T-cell (primary cell): ENCODE measurements at regions not wholly inside any gene's neighbourhood (a gene's known extent, or its start where the extent isn't known, plus 50 kb on each side); places are given as distances from the start of the nearest gene placed in this dataset.

Experiments
- ATAC-seq, 4 experiments: fragments of 200-7000 bp in 3 of 4; fragments of 150-1000 bp in 1 of 4; cut with Tn5 transposase; replicated peaks in 1 of 4; 1 replicate in 3 of 4; 2 replicates in 1 of 4; pipeline ENCODE4 v1.10.0; 2021; ENCODE audit warnings: moderate library complexity in 3 of 4, mild to moderate bottlenecking in 2 of 4, moderate number of reproducible peaks in 1 of 4
- CTCF ChIA-PET, 2 donors: fragments of 300-600 bp; sonication (Branson Sonifier 250); formaldehyde crosslinking; loops; one replicate each; lab custom pipeline; 2022; ENCODE audit warnings: antibody characterized with exemption in 2 of 2; lab: Charles Lee
- POLR2A ChIA-PET, 2 donors: fragments of 300-600 bp; sonication (Branson Sonifier 250); formaldehyde crosslinking; loops; one replicate each; lab custom pipeline; 2022; ENCODE audit warnings: antibody characterized with exemption in 2 of 2; lab: Charles Lee
- DNase-seq, 35 experiments: peaks; one replicate each; pipeline versions ENCODE4 v3.0.0 to v3.0.0-alpha.2; 2013 to 2023
- H3K27ac ChIP-seq: one replicate; pipeline ENCODE4 v1.5.1; 2013; ENCODE audit warnings: low read length
- H3K27me3 ChIP-seq, 2 experiments: replicated peaks in 1 of 2; 1 replicate in 1 of 2; 2 replicates in 1 of 2; pipeline versions ENCODE4 v1.6.1 to v1.7.0; 2013; ENCODE audit warnings: low read length in 1 of 2, mixed read lengths in 1 of 2; ENCODE audit not compliant: control insufficient read depth in 2 of 2, insufficient read depth in 2 of 2; ENCODE audit errors: extremely low read depth in 1 of 2
- H3K36me3 ChIP-seq, 2 donors: 1 replicate in 1 of 2; 2 replicates in 1 of 2; pipeline versions ENCODE4 v1.6.1 to v1.7.0; 2013; ENCODE audit warnings: low read length in 1 of 2; ENCODE audit not compliant: control insufficient read depth in 2 of 2, insufficient read depth in 1 of 2; ENCODE audit errors: extremely low read depth in 1 of 2
- H3K4me1 ChIP-seq, 2 experiments: 1 replicate in 1 of 2; 2 replicates in 1 of 2; pipeline versions ENCODE4 v1.6.1 to v1.7.0; 2013; ENCODE audit warnings: low read length in 2 of 2, mixed read lengths in 1 of 2; ENCODE audit not compliant: insufficient read depth in 2 of 2, control insufficient read depth in 1 of 2; ENCODE audit errors: extremely low read depth in 1 of 2
- H3K4me3 ChIP-seq, 2 donors: 1 replicate in 1 of 2; 2 replicates in 1 of 2; pipeline versions ENCODE4 v1.5.1 to v1.7.0; 2013; ENCODE audit warnings: mild to moderate bottlenecking in 2 of 2, low read length in 1 of 2, moderate library complexity in 1 of 2; ENCODE audit not compliant: control insufficient read depth in 1 of 2; ENCODE audit errors: extremely low read depth in 1 of 2
- H3K9me3 ChIP-seq: 2 replicates; pipeline ENCODE4 v1.7.0; 2013
- H3K27ac Mint-ChIP-seq, 2 donors: one replicate each; pipeline ENCODE4 v1.8.0; 2020 to 2021; ENCODE audit warnings: mild to moderate bottlenecking in 2 of 2, mixed read lengths in 2 of 2
- H3K27me3 Mint-ChIP-seq, 2 donors: one replicate each; pipeline ENCODE4 v1.8.0; 2021 to 2022; ENCODE audit warnings: mixed read lengths in 2 of 2
- H3K36me3 Mint-ChIP-seq: one replicate; pipeline ENCODE4 v1.8.0; 2021; ENCODE audit warnings: mixed read lengths
- H3K4me1 Mint-ChIP-seq, 3 donors: one replicate each; pipeline ENCODE4 v1.8.0; 2020 to 2022; ENCODE audit warnings: mixed read lengths in 3 of 3, mild to moderate bottlenecking in 1 of 3
- H3K4me3 Mint-ChIP-seq, 3 donors: one replicate each; pipeline ENCODE4 v1.8.0; 2020 to 2022; ENCODE audit warnings: mild to moderate bottlenecking in 3 of 3, mixed read lengths in 3 of 3, moderate library complexity in 3 of 3
- H3K9me3 Mint-ChIP-seq, 3 donors: one replicate each; pipeline ENCODE4 v1.8.0; 2020 to 2022; ENCODE audit warnings: mixed read lengths in 3 of 3
- WGBS: methylation state at CpG from one replicate; pipeline ENCODE4 v1.1.5; 2013; ENCODE audit warnings: missing lambda C conversion rate; ENCODE audit not compliant: insufficient coverage; 5-methylcytosine and 5-hydroxymethylcytosine counted together

DNA sequence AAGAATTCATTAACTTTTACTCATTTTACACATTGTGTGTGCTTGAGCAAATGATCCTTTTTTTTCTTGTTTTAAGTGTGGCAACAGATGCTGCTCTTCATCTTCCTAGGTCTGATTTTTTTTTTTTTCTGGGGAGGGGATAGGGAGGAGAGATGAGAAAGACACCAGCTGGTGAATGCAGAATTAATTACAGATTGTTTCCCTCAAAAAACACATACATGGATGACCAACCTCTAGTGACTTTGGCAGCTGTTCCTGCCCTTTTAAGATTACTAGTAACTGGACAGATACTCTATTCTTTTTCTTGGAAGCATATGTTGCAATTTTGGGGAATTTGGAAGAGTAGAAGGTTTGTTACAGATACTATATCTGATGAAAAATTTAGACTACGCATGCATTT is 103.6 kb upstream of the MYO16 start:
- WGBS: no CpG with 5 or more reads among the region's 1 CpG
- Histone ChIP-seq H3K27ac (no peak overlapping the region), H3K27me3 (no peaks in the 10 kb centered on the region), H3K4me1 (no peaks in the 10 kb centered on the region), H3K36me3 (no peaks in the 10 kb centered on the region), H3K4me3 (no peak overlapping the region), H3K9me3 (no peaks in the 10 kb centered on the region)
- no peak overlapping the region for H3K27ac Mint-ChIP-seq
- peaks cover 0 to 4% (median 0%) of the 10 kb centered on the region in 3 donors for H3K9me3 Mint-ChIP-seq
- no peaks in the 10 kb centered on the region for H3K4me1 Mint-ChIP-seq
- ChIA-PET POLR2A (no interaction called here), CTCF (interaction anchor here in 1 of 2 donors (0.7 kb wide), 1 partner anchor 18 kb away, joined by 3 read pairs; no protein-coding TSS in a partner anchor)
- DNase-seq (no peak), ATAC-seq (no peak)
- H3K36me3 Mint-ChIP-seq: no peaks in the 10 kb centered on the region
- H3K27me3 Mint-ChIP-seq: peaks cover 12 to 13% of the 10 kb centered on the region in 2 donors
- H3K4me3 Mint-ChIP-seq: no peak overlapping the region

DNA sequence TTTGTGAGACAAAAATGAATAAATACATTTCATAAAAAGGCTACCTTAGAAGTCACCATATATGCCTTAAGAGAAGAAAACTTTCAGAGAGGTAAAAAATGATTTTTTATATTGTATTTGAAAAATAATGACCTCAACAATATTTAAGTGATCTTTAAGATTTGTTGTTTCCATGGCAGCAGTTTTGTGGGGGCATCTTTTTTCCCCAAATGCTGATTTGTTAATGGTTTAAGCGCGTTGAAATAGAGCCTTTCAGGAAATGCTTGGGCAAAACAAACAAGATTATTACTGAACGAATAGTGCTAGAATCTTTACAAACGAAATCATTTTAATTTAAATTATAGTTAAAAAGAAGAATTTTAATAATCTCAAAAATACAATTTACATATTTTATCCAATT is 103.1 kb upstream of the MYO16 start:
- WGBS: no CpG with 5 or more reads among the region's 4 CpGs
- Histone ChIP-seq H3K36me3 (no peaks in the 10 kb centered on the region), H3K9me3 (no peaks in the 10 kb centered on the region), H3K4me3 (no peak overlapping the region), H3K27ac (no peak overlapping the region), H3K4me1 (no peaks in the 10 kb centered on the region), H3K27me3 (no peaks in the 10 kb centered on the region)
- ATAC-seq (no peak), DNase-seq (no peak)
- no peaks in the 10 kb centered on the region for H3K4me1 Mint-ChIP-seq
- H3K27me3 Mint-ChIP-seq: peaks cover 10 to 11% of the 10 kb centered on the region in 2 donors
- H3K9me3 Mint-ChIP-seq: peaks cover 0 to 4% (median 0%) of the 10 kb centered on the region in 3 donors
- H3K27ac Mint-ChIP-seq: no peak overlapping the region
- no peaks in the 10 kb centered on the region for H3K36me3 Mint-ChIP-seq
- H3K4me3 Mint-ChIP-seq: no peak overlapping the region
- ChIA-PET CTCF (interaction anchor here in 1 of 2 donors (0.7 kb wide), 1 partner anchor 18 kb away, joined by 3 read pairs; no protein-coding TSS in a partner anchor), POLR2A (no interaction called here)

- no peaks in the 10 kb centered on the region for H3K27me3 ChIP-seq
- no peaks in the 10 kb centered on the region for H3K4me1 ChIP-seq
- no peaks in the 10 kb centered on the region for H3K36me3 ChIP-seq
- CTCF ChIA-PET: interaction anchor here in 1 of 2 donors (0.6 to 0.7 kb wide), 2 partner anchors 19 to 62 kb away, joined by 3 to 5 read pairs; no protein-coding TSS in a partner anchor
- Mint-ChIP-seq H3K27ac (no peak overlapping the region), H3K27me3 (peaks cover 10 to 15% of the 10 kb centered on the region in 2 donors), H3K36me3 (no peaks in the 10 kb centered on the region), H3K4me1 (no peaks in the 10 kb centered on the region), H3K9me3 (peaks cover 0 to 4% (median 4%) of the 10 kb centered on the region in 3 donors), H3K4me3 (no peak overlapping the region)
- POLR2A ChIA-PET: no interaction called here
- no CpG with 5 or more reads among the region's 1 CpG for WGBS
- no peak overlapping the region for H3K4me3 ChIP-seq
- no peak for ATAC-seq
- no peaks in the 10 kb centered on the region for H3K9me3 ChIP-seq
- no peak for DNase-seq
- no peak overlapping the region for H3K27ac ChIP-seq
Observed at GRCh38 chr13:108527844-108528243, 101.6 kb upstream of the MYO16 start.

GRCh38 chr13:108528303-108528702 is 101.1 kb upstream of the MYO16 start:
- Mint-ChIP-seq H3K27me3 (peaks cover 10 to 15% of the 10 kb centered on the region in 2 donors), H3K4me1 (no peaks in the 10 kb centered on the region), H3K36me3 (no peaks in the 10 kb centered on the region), H3K27ac (no peak overlapping the region), H3K4me3 (no peak overlapping the region), H3K9me3 (peaks cover 0 to 4% (median 4%) of the 10 kb centered on the region in 3 donors)
- H3K4me3 ChIP-seq: no peak overlapping the region
- ATAC-seq (no peak), DNase-seq (no peak)
- no peaks in the 10 kb centered on the region for H3K36me3 ChIP-seq
- no peaks in the 10 kb centered on the region for H3K4me1 ChIP-seq
- H3K27me3 ChIP-seq: no peaks in the 10 kb centered on the region
- POLR2A ChIA-PET: no interaction called here
- WGBS: no CpG with 5 or more reads among the region's 2 CpGs
- H3K9me3 ChIP-seq: no peaks in the 10 kb centered on the region
- CTCF ChIA-PET: interaction anchor here in 1 of 2 donors (0.7 kb wide), 1 partner anchor 20 kb away, joined by 5 read pairs; no protein-coding TSS in a partner anchor
- no peak overlapping the region for H3K27ac ChIP-seq

DNA sequence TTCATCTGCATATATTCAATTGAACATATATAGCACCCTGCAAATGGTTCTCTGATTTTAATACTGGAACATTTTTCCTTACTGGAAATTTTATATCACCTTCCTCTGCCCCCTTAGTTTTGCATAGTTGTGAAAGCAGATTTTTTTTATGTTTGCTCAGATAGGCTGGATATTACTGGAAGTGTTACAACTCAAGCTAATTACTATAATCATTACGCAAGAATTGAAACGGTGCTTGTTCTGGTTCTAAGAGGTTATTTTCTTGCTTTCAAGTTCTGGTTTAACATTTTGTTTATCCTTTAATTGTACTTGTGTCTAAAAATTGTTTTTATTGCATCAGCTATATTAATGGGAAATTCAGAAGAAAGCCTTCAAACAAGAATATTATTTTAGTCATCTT is 95.6 kb upstream of the MYO16 start:
- H3K4me1 Mint-ChIP-seq: no peaks in the 10 kb centered on the region
- no peak overlapping the region for H3K4me3 Mint-ChIP-seq
- H3K36me3 Mint-ChIP-seq: no peaks in the 10 kb centered on the region
- H3K36me3 ChIP-seq: no peaks in the 10 kb centered on the region
- no peaks in the 10 kb centered on the region for H3K9me3 ChIP-seq
- H3K27ac ChIP-seq: no peak overlapping the region
- ChIA-PET CTCF (no interaction called here), POLR2A (no interaction called here)
- H3K27ac Mint-ChIP-seq: no peak overlapping the region
- ATAC-seq (no peak), DNase-seq (no peak)
- no CpG with 5 or more reads among the region's 2 CpGs for whole genome bisulfite sequencing
- H3K4me3 ChIP-seq: no peak overlapping the region
- no peaks in the 10 kb centered on the region for H3K27me3 ChIP-seq
- H3K27me3 Mint-ChIP-seq: peaks cover 10 to 30% of the 10 kb centered on the region in 2 donors
- H3K4me1 ChIP-seq: no peaks in the 10 kb centered on the region
- peaks cover 0 to 4% (median 2%) of the 10 kb centered on the region in 3 donors for H3K9me3 Mint-ChIP-seq

DNA sequence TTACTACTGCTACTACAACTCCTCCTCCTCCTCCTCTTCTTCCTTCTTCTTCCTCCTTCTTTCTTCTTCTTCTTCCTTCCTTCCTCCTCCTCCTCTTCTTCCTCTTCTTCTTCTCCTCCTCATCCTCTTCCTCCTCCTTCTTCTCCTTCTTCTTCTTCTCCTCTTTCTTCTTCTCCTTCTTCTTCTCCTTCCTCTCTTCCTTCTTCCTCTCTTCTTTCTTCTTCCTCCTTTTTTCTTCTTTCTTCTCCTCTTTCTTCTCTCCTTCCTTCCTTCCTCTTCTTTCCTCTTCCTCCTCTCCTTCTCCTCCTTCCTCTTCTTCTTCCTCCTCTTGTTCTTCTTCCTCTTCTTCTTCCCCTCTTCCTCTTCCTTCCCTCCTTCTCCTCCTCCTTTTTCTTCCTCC is 94.7 kb upstream of the MYO16 start:
- CTCF ChIA-PET: no interaction called here
- H3K9me3 Mint-ChIP-seq: peaks cover 0 to 4% (median 2%) of the 10 kb centered on the region in 3 donors
- no peaks in the 10 kb centered on the region for H3K36me3 Mint-ChIP-seq
- no peak overlapping the region for H3K4me3 Mint-ChIP-seq
- Histone ChIP-seq H3K9me3 (no peaks in the 10 kb centered on the region), H3K27me3 (no peaks in the 10 kb centered on the region), H3K36me3 (no peaks in the 10 kb centered on the region), H3K4me1 (no peaks in the 10 kb centered on the region), H3K27ac (no peak overlapping the region), H3K4me3 (no peak overlapping the region)
- no peak for ATAC-seq
- peaks cover 9 to 37% of the 10 kb centered on the region in 2 donors for H3K27me3 Mint-ChIP-seq
- DNase-seq: no peak
- no peak overlapping the region for H3K27ac Mint-ChIP-seq
- POLR2A ChIA-PET: no interaction called here
- H3K4me1 Mint-ChIP-seq: no peaks in the 10 kb centered on the region

GRCh38 chr13:108549934-108550333 is 79.5 kb upstream of the MYO16 start:
- DNase-seq (no peak), ATAC-seq (no peak)
- no peaks in the 10 kb centered on the region for H3K27me3 ChIP-seq
- H3K27ac ChIP-seq: no peak overlapping the region
- POLR2A ChIA-PET: no interaction called here
- Mint-ChIP-seq H3K27me3 (peaks cover 0 to 4% of the 10 kb centered on the region in 2 donors), H3K27ac (no peak overlapping the region), H3K9me3 (peaks cover 0 to 3% (median 3%) of the 10 kb centered on the region in 3 donors), H3K4me3 (no peak overlapping the region), H3K4me1 (no peaks in the 10 kb centered on the region), H3K36me3 (no peaks in the 10 kb centered on the region)
- WGBS: 73% methylated on average over 5 of the region's 5 CpGs
- no peaks in the 10 kb centered on the region for H3K36me3 ChIP-seq
- no peaks in the 10 kb centered on the region for H3K9me3 ChIP-seq
- H3K4me3 ChIP-seq: no peak overlapping the region
- H3K4me1 ChIP-seq: no peaks in the 10 kb centered on the region
- CTCF ChIA-PET: no interaction called here
